Immature natural killer cell (primary cell): ENCODE measurements at regions not wholly inside any gene's neighbourhood (a gene's known extent, or its start where the extent isn't known, plus 50 kb on each side); places are given as distances from the start of the nearest gene placed in this dataset.

Source experiments
- DNase-seq, 3 donors: peaks; one replicate each; pipeline ENCODE4 v3.0.0; 2022; ENCODE audit warnings: mixed read lengths in 1 of 3
- H3K27ac Mint-ChIP-seq, 6 donors: one replicate each; pipeline ENCODE4 v1.8.0; 2020; ENCODE audit warnings: mixed read lengths in 6 of 6, mild to moderate bottlenecking in 5 of 6, inconsistent platforms in 4 of 6, moderate library complexity in 3 of 6
- H3K27me3 Mint-ChIP-seq, 3 donors: one replicate each; pipeline ENCODE4 v1.8.0; 2020 to 2021; ENCODE audit warnings: low read depth in 3 of 3, mild to moderate bottlenecking in 3 of 3, mixed read lengths in 3 of 3, moderate library complexity in 3 of 3, inconsistent platforms in 1 of 3
- H3K36me3 Mint-ChIP-seq, 3 donors: one replicate each; pipeline ENCODE4 v1.8.0; 2020; ENCODE audit warnings: mixed read lengths in 3 of 3, inconsistent platforms in 2 of 3, mild to moderate bottlenecking in 2 of 3
- H3K4me1 Mint-ChIP-seq, 2 donors: one replicate each; pipeline ENCODE4 v1.8.0; 2020; ENCODE audit warnings: inconsistent platforms in 2 of 2, mild to moderate bottlenecking in 2 of 2, mixed read lengths in 2 of 2, moderate library complexity in 1 of 2
- H3K4me3 Mint-ChIP-seq, 5 donors: one replicate each; pipeline ENCODE4 v1.8.0; 2020; ENCODE audit warnings: mild to moderate bottlenecking in 5 of 5, mixed read lengths in 5 of 5, inconsistent platforms in 3 of 5, moderate library complexity in 3 of 5
- H3K9me3 Mint-ChIP-seq, 6 donors: one replicate each; pipeline ENCODE4 v1.8.0; 2020; ENCODE audit warnings: mild to moderate bottlenecking in 6 of 6, mixed read lengths in 6 of 6, inconsistent platforms in 4 of 6, moderate library complexity in 3 of 6

GRCh38 chr3:154614601-154615000 is 184.6 kb upstream of the GPR149 start:
- no peak overlapping the region for H3K27ac Mint-ChIP-seq
- DNase-seq, result no peak
- no peaks in the 10 kb centered on the region for H3K27me3 Mint-ChIP-seq
- H3K9me3 Mint-ChIP-seq, result peaks cover 6 to 28% (median 21%) of the 10 kb centered on the region in 6 donors
- peaks cover 0 to 4% (median 0%) of the 10 kb centered on the region in 3 donors for H3K36me3 Mint-ChIP-seq
- H3K4me1 Mint-ChIP-seq, result no peaks in the 10 kb centered on the region
- H3K4me3 Mint-ChIP-seq, result no peak overlapping the region

- H3K27me3 Mint-ChIP-seq, result no peaks in the 10 kb centered on the region
- peaks cover 6 to 28% (median 20%) of the 10 kb centered on the region in 6 donors for H3K9me3 Mint-ChIP-seq
Measured at GRCh38 chr3:154614078-154614477, 184.1 kb upstream of the GPR149 start.

GRCh38 chr3:154602241-154602640 is 172.3 kb upstream of the GPR149 start:
- DNase-seq, result no peak
- H3K4me1 Mint-ChIP-seq, result no peaks in the 10 kb centered on the region
- H3K27ac Mint-ChIP-seq, result no peak overlapping the region
- H3K9me3 Mint-ChIP-seq, result peaks cover 11 to 35% (median 16%) of the 10 kb centered on the region in 6 donors
- no peak overlapping the region for H3K4me3 Mint-ChIP-seq
- peaks cover 0 to 2% (median 1%) of the 10 kb centered on the region in 3 donors for H3K27me3 Mint-ChIP-seq
- H3K36me3 Mint-ChIP-seq, result no peaks in the 10 kb centered on the region

More at GRCh38 chr3:154614078-154614477, 184.1 kb upstream of the GPR149 start:
- Mint-ChIP-seq H3K36me3 (peaks cover 0 to 4% (median 0%) of the 10 kb centered on the region in 3 donors), H3K27ac (no peak overlapping the region), H3K4me3 (no peak overlapping the region), H3K4me1 (no peaks in the 10 kb centered on the region)
- no peak for DNase-seq

- Mint-ChIP-seq H3K4me3 (no peak overlapping the region), H3K9me3 (peaks cover 12 to 27% (median 19%) of the 10 kb centered on the region in 6 donors), H3K36me3 (no peaks in the 10 kb centered on the region), H3K27me3 (peaks cover 0 to 4% (median 3%) of the 10 kb centered on the region in 3 donors), H3K27ac (no peak overlapping the region), H3K4me1 (no peaks in the 10 kb centered on the region)
- DNase-seq, result no peak
Measured at GRCh38 chr3:154598166-154598565, 168.2 kb upstream of the GPR149 start.

- peaks cover 0 to 4% (median 2%) of the 10 kb centered on the region in 3 donors for H3K27me3 Mint-ChIP-seq
- peaks cover 0 to 11% (median 4%) of the 10 kb centered on the region in 6 donors for H3K9me3 Mint-ChIP-seq
- H3K36me3 Mint-ChIP-seq, result no peaks in the 10 kb centered on the region
- no peak overlapping the region for H3K4me3 Mint-ChIP-seq
- no peak for DNase-seq
- H3K27ac Mint-ChIP-seq, result no peak overlapping the region
- no peaks in the 10 kb centered on the region for H3K4me1 Mint-ChIP-seq
Measured at GRCh38 chr3:154590675-154591384, 160.8 kb upstream of the GPR149 start.

GRCh38 chr3:154588831-154589230 is 158.8 kb upstream of the GPR149 start:
- Mint-ChIP-seq H3K4me1 (no peaks in the 10 kb centered on the region), H3K27ac (no peak overlapping the region), H3K9me3 (peaks cover 0 to 11% (median 5%) of the 10 kb centered on the region in 6 donors), H3K4me3 (no peak overlapping the region), H3K36me3 (no peaks in the 10 kb centered on the region), H3K27me3 (peaks cover 0 to 6% (median 2%) of the 10 kb centered on the region in 3 donors)
- no peak for DNase-seq

GRCh38 chr3:154584974-154585373 is 155.0 kb upstream of the GPR149 start:
- Mint-ChIP-seq H3K4me3 (no peak overlapping the region), H3K27ac (no peak overlapping the region), H3K9me3 (peaks cover 0 to 21% (median 5%) of the 10 kb centered on the region in 6 donors), H3K36me3 (no peaks in the 10 kb centered on the region), H3K4me1 (no peaks in the 10 kb centered on the region), H3K27me3 (peaks cover 0 to 2% (median 0%) of the 10 kb centered on the region in 3 donors)
- DNase-seq, result no peak

GRCh38 chr3:154584041-154584440 is 154.1 kb upstream of the GPR149 start:
- DNase-seq, result no peak
- no peaks in the 10 kb centered on the region for H3K4me1 Mint-ChIP-seq
- no peak overlapping the region for H3K4me3 Mint-ChIP-seq

GRCh38 chr3:154583086-154583634 is 153.2 kb upstream of the GPR149 start:
- no peak overlapping the region for H3K4me3 Mint-ChIP-seq

More at GRCh38 chr3:154584041-154584440, 154.1 kb upstream of the GPR149 start:
- Mint-ChIP-seq H3K9me3 (peaks cover 0 to 17% (median 5%) of the 10 kb centered on the region in 6 donors), H3K36me3 (no peaks in the 10 kb centered on the region), H3K27ac (no peak overlapping the region), H3K27me3 (peaks cover 0 to 2% (median 0%) of the 10 kb centered on the region in 3 donors)

GRCh38 chr3:154582501-154582900 is 152.5 kb upstream of the GPR149 start:
- Mint-ChIP-seq H3K4me1 (no peaks in the 10 kb centered on the region), H3K36me3 (no peaks in the 10 kb centered on the region), H3K27me3 (peaks cover 0 to 2% (median 0%) of the 10 kb centered on the region in 3 donors)

More at GRCh38 chr3:154583086-154583634, 153.2 kb upstream of the GPR149 start:
- DNase-seq, result no peak
- peaks cover 0 to 2% (median 0%) of the 10 kb centered on the region in 3 donors for H3K27me3 Mint-ChIP-seq
- no peaks in the 10 kb centered on the region for H3K36me3 Mint-ChIP-seq
- H3K27ac Mint-ChIP-seq, result no peak overlapping the region
- H3K4me1 Mint-ChIP-seq, result no peaks in the 10 kb centered on the region
- peaks cover 0 to 9% (median 3%) of the 10 kb centered on the region in 6 donors for H3K9me3 Mint-ChIP-seq

GRCh38 chr3:154571553-154572226 is 141.7 kb upstream of the GPR149 start:
- Mint-ChIP-seq H3K9me3 (peaks cover 2 to 15% (median 11%) of the 10 kb centered on the region in 6 donors), H3K27ac (no peak overlapping the region), H3K4me1 (no peaks in the 10 kb centered on the region), H3K27me3 (peaks cover 0 to 5% (median 0%) of the 10 kb centered on the region in 3 donors), H3K36me3 (peaks cover 0 to 6% (median 0%) of the 10 kb centered on the region in 3 donors), H3K4me3 (no peak overlapping the region)
- no peak for DNase-seq

More at GRCh38 chr3:154582501-154582900, 152.5 kb upstream of the GPR149 start:
- DNase-seq, result no peak
- H3K9me3 Mint-ChIP-seq, result peaks cover 0 to 9% (median 4%) of the 10 kb centered on the region in 6 donors
- H3K27ac Mint-ChIP-seq, result no peak overlapping the region
- no peak overlapping the region for H3K4me3 Mint-ChIP-seq

- no peaks in the 10 kb centered on the region for H3K4me1 Mint-ChIP-seq
- peaks cover 0 to 5% (median 3%) of the 10 kb centered on the region in 3 donors for H3K27me3 Mint-ChIP-seq
- no peak overlapping the region for H3K4me3 Mint-ChIP-seq
- H3K27ac Mint-ChIP-seq, result no peak overlapping the region
- H3K36me3 Mint-ChIP-seq, result no peaks in the 10 kb centered on the region
- DNase-seq, result no peak
- H3K9me3 Mint-ChIP-seq, result peaks cover under 1 to 12% (median 4%) of the 10 kb centered on the region in 6 donors
Measured at GRCh38 chr3:154568064-154568463, 138.1 kb upstream of the GPR149 start.

- no peak for DNase-seq
- no peaks in the 10 kb centered on the region for H3K4me1 Mint-ChIP-seq
- H3K36me3 Mint-ChIP-seq, result no peaks in the 10 kb centered on the region
- H3K27ac Mint-ChIP-seq, result no peak overlapping the region
- peaks cover 0 to 6% (median 0%) of the 10 kb centered on the region in 3 donors for H3K27me3 Mint-ChIP-seq
- H3K9me3 Mint-ChIP-seq, result peaks cover 0 to 19% (median 4%) of the 10 kb centered on the region in 6 donors
- H3K4me3 Mint-ChIP-seq, result no peak overlapping the region
Measured at GRCh38 chr3:154559623-154560022, 129.6 kb upstream of the GPR149 start.

- Mint-ChIP-seq H3K9me3 (peaks cover 0 to 14% (median 7%) of the 10 kb centered on the region in 6 donors), H3K27me3 (peaks cover 0 to 1% (median 0%) of the 10 kb centered on the region in 3 donors), H3K36me3 (no peaks in the 10 kb centered on the region), H3K4me1 (no peaks in the 10 kb centered on the region), H3K4me3 (no peak overlapping the region), H3K27ac (no peak overlapping the region)
- DNase-seq, result no peak
Measured at GRCh38 chr3:154552338-154552737, 122.3 kb upstream of the GPR149 start.
